ENCODE measurements at regions not wholly inside any gene's neighbourhood (a gene's known extent, or its start where the extent isn't known, plus 50 kb on each side); places are given as distances from the start of the nearest gene placed in this dataset.
"Not testable (repeated sequence)": the region's sequence is repeated elsewhere in the genome, so short reads cannot be mapped to it uniquely, and the experiment has no call there.

- no peak for DNase-seq
Measured at GRCh38 chr10:124262971-124263370, 155.8 kb downstream of the OAT start.

DNA sequence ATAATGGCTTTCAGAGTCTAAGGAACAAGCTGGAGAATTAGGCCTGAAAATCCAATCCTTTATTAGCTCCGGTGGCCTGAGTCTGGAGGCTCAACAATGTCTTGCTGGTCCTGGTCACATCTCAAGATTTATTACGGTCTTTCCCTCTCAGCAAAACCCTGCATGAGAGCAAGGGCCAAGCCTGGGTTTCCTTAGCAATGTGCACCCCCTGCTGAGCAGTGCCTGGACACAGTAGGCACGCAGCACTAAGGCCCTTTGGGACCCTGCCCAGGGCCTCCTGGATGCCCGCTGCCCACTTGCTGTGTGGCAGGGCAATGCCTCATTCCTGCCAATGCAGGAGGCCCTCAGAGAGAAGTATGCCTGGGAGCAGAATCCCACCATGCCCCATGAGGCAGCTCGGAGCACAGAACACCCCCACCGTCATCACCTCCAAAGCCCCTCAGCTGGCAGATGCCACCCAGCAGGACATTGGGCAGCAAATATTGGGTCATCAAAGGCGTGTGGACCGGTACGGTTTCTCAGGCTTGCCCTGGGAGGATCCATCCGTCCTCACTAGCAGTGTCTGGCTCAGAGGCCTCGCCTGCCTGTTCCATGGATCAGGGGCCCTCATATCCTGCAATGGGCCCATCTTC, 156.4 kb downstream of the OAT start:
- DNase-seq: no peak

GRCh38 chr10:124259139-124259825, 159.4 kb downstream of the OAT start:
- DNase-seq: no peak

DNA sequence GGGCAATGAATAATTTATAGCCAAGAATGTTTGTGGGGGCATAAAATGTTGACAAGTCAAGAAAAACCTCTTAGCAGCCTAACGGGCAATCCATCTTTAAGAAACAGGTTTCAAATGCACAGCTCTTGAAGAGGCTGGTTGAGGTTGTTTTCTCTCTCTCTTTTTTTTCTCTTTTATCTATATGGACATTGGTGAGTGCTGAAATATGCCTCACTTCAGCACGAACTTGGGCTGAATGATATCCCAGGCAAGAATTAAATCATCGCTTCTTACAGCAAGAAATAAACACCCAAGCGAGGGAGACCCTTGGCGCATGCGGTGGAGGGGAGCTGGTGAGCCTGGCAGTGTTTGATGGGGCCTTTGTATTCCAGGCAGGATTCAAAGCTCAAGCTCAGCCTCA, 160.9 kb downstream of the OAT start:
- DNase-seq: no peak

GRCh38 chr10:124256151-124256550, 162.6 kb downstream of the OAT start:
- DNase-seq: no peak

GRCh38 chr10:124255556-124255955, 162.2 kb upstream of the CHST15 start:
- no peak for DNase-seq

- DNase-seq: no peak
Measured at GRCh38 chr10:124254490-124254889, 161.1 kb upstream of the CHST15 start.

GRCh38 chr10:124253006-124253405, 159.6 kb upstream of the CHST15 start:
- no peak for DNase-seq

DNA sequence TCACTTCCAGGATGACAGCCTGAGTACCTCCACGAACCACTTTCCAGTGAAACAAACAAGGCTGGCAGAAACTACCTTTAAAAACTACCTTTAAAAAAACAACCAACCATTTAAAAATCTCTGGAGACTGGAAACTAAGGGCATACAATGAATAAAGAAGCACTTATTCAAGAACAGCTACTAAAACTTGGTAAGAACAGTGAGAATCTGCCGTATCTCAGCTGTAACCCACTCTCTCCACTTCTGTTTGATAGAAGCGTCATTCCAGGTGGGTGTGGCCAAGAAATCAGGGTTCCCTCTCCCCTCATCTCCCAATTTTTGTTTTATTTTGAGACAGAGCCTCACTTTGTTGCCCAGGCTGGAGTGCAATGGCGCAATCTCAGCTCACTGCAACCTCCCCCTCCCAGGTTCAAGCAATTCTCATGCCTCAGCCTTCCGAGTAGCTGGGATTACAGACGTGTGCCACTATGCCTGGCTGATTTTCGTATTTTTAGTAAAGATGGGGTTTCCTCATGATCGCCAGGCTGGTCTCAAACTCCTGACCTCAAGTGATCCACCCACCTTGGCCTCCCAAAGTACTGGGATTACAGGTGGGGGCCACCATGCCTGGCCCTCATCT, 158.8 kb upstream of the CHST15 start:
- DNase-seq: no peak

- DNase-seq: no peak
Measured at GRCh38 chr10:124251317-124252065, 158.1 kb upstream of the CHST15 start.

GRCh38 chr10:124250506-124250905, 157.1 kb upstream of the CHST15 start:
- DNase-seq: no peak

GRCh38 chr10:124249812-124250432, 156.5 kb upstream of the CHST15 start:
- no peak for DNase-seq

DNA sequence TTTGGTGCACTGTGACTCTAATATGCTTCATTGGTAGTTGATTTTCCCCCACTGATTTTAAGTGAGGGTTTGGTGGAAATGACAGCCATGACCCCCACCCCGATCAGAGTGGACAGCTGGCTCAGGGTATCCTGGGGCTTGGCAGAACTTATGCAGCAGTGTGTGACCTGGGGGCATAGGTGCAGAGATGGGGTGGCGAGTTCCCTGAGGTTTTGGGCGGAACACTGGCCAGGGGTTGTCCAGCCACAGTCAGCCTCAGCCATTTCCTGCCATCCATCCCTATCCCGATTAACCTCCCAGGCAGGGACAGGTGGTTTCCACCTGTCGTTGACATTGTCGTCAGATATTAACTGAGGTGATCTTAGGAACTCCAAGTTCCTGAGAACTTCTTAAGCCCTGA, 155.8 kb upstream of the CHST15 start:
- no peak for DNase-seq

DNA sequence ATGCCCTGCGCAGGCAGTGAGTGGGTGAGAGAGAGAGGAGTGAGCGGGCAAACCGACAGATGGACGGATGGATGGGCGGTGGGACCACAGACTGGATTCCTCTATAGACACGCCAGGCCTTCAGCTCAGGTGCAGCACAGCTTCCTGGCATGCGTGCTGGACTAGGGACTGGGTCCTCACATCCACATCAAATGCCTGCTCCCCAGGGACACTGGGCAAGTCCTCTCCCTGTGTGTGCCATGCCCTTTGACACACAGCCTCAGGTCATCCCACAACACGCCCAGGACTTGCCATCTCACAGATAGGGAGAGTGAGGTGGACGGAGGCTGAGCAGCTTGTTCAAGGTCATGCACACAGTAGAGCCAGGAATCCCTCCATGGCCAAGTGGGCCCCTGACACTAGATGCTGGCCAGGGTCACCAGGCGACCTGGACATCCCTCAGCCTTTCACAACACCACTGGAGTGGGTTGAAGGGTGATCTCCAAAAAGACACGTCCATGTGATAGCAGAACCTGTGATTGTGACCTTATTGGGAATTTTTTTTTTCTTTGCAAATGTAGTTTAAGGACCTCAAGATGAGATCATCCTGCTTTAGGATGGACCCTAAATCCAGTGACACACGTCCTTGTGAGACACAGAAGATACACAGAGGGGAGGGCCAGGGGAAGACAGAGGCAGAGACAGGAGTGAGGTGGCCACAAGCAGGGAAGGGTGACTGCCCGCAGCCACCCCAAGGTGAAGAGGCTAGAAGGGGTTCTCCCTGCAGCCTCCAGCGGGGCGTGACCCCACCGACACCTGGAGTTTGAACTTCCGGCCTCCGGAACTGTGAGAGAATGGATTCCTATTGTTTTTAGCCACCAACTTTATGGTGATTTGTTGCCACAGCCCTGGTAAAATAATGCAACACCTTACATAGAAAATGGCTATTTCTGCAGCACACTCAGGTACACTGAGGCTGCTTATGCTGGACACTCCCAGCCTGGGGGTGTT, 155.0 kb upstream of the CHST15 start:
- no peak for DNase-seq

DNA sequence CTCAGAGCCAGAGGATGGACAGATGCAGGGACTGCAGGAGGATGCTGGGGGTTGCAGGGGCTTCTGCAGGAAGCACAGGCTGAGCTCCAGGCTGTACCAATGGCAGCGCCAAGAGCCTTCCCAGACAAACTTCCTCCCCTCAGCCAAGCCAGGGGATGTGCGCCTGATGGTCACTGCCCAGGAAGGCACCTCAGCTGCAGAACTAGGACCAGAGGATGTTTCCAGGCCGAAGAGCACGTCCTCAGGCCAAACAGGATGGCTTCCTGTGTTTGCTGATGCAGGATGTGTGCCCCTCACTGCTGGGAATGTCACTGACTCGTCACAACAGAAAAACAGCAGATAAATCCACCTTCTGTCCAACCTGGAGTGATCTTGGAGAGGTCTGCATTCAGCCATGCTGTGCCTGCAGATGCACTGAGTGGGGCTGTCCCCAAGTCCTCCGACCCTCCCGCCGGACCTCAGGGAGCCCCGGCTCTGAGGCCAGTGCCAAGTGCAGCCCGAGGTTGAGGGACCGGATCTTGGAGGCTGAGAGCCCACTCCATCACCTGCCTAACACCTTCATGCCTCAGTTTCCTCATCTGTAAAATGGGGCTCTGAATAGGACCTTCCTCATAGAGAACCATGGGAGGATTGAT, 152.5 kb upstream of the CHST15 start:
- DNase-seq: no peak

GRCh38 chr10:124245191-124245590, 151.8 kb upstream of the CHST15 start:
- DNase-seq: no peak

- no peak for DNase-seq
Measured at GRCh38 chr10:124244256-124244877, 151.0 kb upstream of the CHST15 start.

DNA sequence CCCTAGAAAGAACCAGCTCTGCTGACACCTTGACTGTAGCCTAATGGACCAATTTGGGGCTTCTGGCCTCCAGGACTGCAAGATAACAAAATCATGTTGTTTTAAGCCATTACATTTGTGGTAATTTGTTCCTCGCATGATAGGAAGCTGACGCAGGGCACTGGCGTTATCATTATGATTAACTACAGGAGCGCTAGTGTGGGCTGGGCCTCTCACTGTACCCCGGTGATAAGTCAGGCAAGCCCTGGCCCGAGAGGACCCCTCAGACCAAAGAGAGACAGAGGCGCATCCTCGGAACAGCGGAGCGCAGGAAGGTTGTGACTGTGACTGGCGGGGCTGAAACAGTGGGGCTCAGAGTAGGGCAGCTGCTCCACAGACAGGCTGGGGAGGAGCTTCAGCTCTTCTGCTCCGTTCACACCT, 150.3 kb upstream of the CHST15 start:
- DNase-seq: no peak

DNA sequence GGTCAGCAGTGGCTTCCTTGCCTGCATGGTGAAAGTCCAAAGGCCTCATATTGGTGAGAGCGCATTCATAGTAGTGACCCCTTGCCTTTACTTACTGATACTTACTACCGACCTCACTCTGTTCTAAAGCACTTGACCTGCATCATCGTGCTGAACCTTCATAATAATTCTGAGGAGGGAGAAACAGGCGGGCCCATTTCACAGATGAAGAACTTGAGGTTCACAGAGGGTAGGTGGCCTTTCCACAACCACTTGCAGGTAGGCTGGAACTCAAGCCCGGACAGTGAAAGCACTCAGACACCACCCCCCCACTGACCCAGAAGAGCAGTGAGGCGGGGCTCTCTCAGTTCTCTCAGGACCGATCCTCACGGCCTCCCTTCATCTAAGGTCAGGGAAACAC, 149.4 kb upstream of the CHST15 start:
- no peak for DNase-seq

- DNase-seq: no peak
Measured at GRCh38 chr10:124242365-124242764, 149.0 kb upstream of the CHST15 start.

DNA sequence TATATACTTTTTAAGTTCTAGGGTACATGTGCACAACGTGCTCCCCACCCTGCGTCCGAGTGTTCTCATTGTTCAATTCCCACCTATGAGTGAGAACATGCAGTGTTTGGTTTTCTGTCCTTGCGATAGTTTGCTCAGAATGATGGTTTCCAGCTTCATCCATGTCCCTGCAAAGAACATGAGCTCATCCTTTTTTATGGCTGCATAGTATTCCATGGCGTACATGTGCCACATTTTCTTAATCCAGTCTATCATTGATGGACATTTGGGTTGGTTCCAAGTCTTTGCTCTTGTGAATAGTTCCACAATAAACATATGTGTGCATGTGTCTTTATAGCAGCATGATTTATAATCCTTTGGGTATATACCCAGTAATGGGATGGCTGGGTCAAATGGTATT, 148.1 kb upstream of the CHST15 start:
- DNase-seq: not testable (repeated sequence)
